Adrenal gland (tissue), 9 donors: ENCODE measurements at regions not wholly inside any gene's neighbourhood (a gene's known extent, or its start where the extent isn't known, plus 50 kb on each side); places are given as distances from the start of the nearest gene placed in this dataset.
"Not testable (repeated sequence)": the region's sequence is repeated elsewhere in the genome, so short reads cannot be mapped to it uniquely, and the experiment has no call there.

Experiments
- DNase-seq, 7 donors: peaks; one replicate each; pipeline ENCODE4 v3.0.0-alpha.2; 2019 to 2020
- H3K27ac ChIP-seq, 5 donors: fragments of 200-600 bp; sonication (generic) in 4 of 5; 1 replicate in 3 of 5; 2 replicates in 2 of 5; pipeline versions ENCODE4 v1.5.1 to v1.8.0; 2016 to 2020; ENCODE audit warnings: mild to moderate bottlenecking in 1 of 5
- H3K27me3 ChIP-seq: fragments of 200-600 bp; 2 replicates; pipeline ENCODE4 v1.8.0; 2021
- H3K36me3 ChIP-seq, 2 donors: fragments of 200-600 bp; replicated peaks in 1 of 2; 1 replicate in 1 of 2; 2 replicates in 1 of 2; pipeline versions ENCODE4 v1.5.1 to v1.8.0; 2018 to 2022
- H3K4me1 ChIP-seq, 2 donors: fragments of 200-600 bp; replicated peaks in 1 of 2; 1 replicate in 1 of 2; 2 replicates in 1 of 2; pipeline versions ENCODE4 v1.5.1 to v1.8.0; 2018 to 2021
- H3K4me3 ChIP-seq, 4 donors: fragments of 200-600 bp; sonication (generic) in 3 of 4; one replicate each; pipeline ENCODE4 v1.5.1; 2016 to 2018
- H3K9me3 ChIP-seq, 3 donors: fragments of 200-600 bp; sonication (generic) in 1 of 3; replicated peaks in 1 of 3; 1 replicate in 2 of 3; 2 replicates in 1 of 3; pipeline versions ENCODE4 v1.5.1 to v1.8.0; 2016 to 2021
- WGBS, 4 donors: extraction: QIAGEN DNeasy Blood & Tissue Kit in 2 of 4; methylation state at CpG; one replicate each; pipeline versions ENCODE4 v1.1.5 to v1.1.7; 2013 to 2017; 5-methylcytosine and 5-hydroxymethylcytosine counted together
- intact Hi-C, 2 donors: fragments of 100-400 bp; cut with DNase I; formaldehyde crosslinking; loops; one replicate each; pipeline versions ENCODE4 v1.14.1 to v1.15.0; 2022 to 2023
- donor health status: healthy with polysubstance abuse.
- donor health status: Bipolar disorder and iron deficiency.
- donor health status: DM: yes; HTN: yes; CAD: no.
- donor health status: DM: no; HTN: no; CAD: no.
- donor health status: DM: no; HTN: no; CAD: no.

DNA sequence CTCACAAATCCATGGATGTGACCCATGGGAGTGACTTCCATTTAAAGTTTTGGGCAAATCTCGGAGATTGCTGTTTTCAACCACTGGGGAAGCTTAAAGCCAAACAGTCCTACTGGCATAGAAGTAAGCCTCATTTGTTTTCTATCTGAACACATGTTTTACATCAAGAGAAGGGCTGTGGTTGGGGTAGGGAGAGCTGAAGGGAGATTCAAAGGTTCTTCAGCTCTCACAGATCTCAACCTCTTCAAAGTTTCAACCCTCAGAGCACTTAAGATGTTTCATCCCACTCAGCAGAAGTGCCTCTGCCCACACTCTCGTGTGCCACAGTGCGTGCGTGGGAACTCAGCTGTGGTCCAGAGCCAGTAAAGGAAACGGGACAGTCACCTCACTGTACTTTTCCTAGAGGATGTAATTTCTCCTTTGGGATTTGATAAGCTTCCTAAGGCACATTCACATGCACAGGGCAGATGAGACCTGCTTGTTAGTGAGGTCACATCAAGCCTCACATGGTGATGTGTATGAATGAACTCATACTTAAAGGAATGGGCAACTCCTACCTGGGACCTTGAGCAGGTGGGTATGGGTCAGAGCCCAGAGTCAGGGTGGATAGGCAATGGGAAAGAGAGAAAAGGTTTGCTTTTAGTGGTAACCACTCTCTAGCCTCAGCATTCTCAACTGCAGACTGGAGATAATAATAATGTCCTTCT lies 260.2 kb downstream of the BCL2L11 start:
- H3K9me3 ChIP-seq, H3K4me1 ChIP-seq, intact Hi-C loops, H3K27ac ChIP-seq, H3K36me3 ChIP-seq, H3K4me3 ChIP-seq, DNase-seq, H3K27me3 ChIP-seq: not testable (repeated sequence)
- WGBS, 4 donors = 83 to 86% (median 86%) methylated on average over 1 to 4 of the region's 5 CpGs; no CpG with 5 or more reads in 1 of the 4 donors

DNA sequence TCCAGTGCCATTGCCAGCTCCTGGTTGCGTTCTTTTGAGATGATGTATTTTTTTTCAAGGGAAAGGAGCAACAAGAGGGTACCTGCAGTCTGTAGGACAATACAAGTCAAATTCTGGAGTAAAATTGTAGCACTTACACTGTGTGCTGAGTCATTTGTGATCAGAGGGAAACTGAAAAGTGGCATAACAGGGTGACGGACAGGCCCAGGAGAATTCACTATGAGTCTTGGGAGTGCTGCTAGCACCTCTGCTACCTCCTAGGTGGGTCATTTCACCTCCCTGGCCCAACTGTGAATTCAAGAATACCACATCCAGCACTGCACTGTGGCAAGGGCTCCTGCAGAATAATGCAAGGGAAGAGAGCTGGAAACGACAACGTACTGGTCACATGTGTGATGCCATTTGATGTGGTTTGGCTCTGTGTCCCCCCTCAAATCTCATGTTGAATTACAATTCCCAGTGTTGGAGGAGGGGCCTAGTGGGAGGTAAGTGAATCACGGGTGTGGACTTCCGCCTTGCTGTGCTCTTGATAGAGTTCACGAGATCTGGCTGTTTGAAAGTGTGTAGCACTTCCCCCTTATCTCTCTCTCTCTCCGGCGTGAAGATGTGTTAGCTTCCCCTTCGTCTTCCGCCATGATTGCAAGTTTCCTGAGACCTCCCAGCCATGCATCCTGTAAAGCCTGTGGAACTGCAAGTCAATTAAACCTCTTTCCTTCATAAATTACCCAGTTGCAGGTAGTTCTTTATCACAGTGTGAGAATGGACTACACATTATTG lies 261.0 kb downstream of the BCL2L11 start:
- H3K9me3 ChIP-seq, H3K4me3 ChIP-seq, H3K36me3 ChIP-seq, DNase-seq, H3K27me3 ChIP-seq, H3K27ac ChIP-seq, H3K4me1 ChIP-seq, intact Hi-C loops: not testable (repeated sequence)
- 82 to 98% (median 92%) methylated on average over 7 to 9 of the region's 11 CpGs for WGBS, 4 donors

DNA sequence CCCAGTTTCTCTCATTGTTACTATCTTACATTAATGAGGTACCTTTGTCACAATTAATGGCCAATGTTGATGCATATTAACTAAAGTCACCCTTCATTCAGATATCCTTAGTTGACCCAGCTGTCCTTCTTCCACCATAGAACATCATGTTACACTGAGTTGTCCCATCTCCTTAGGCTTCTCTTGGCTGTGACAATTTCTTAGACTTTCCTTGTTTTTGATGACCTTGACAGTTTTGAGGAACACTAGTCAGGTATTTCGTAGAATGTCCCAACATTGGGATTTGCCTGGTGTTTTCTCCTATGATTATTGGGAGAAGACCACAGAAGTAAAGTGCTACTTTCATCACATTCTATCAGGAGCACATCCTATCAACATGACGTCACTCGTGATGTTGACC lies 261.8 kb downstream of the BCL2L11 start:
- intact Hi-C loops = not testable (repeated sequence)

GRCh38 chr2:111383311-111383710 lies 262.6 kb downstream of the BCL2L11 start:
- WGBS, 4 donors = 93 to 96% (median 95%) methylated on average over 10 to 11 of the region's 12 CpGs
- intact Hi-C loops, H3K9me3 ChIP-seq, H3K27me3 ChIP-seq, DNase-seq, H3K27ac ChIP-seq, H3K36me3 ChIP-seq, H3K4me3 ChIP-seq, H3K4me1 ChIP-seq: not testable (repeated sequence)

More for the DNA sequence above, 261.8 kb downstream of the BCL2L11 start:
- WGBS, 4 donors = 97 to 100% (median 100%) methylated on average over 2 to 3 of the region's 3 CpGs
- H3K27me3 ChIP-seq, H3K9me3 ChIP-seq, H3K36me3 ChIP-seq, H3K4me3 ChIP-seq, H3K4me1 ChIP-seq, H3K27ac ChIP-seq, DNase-seq: not testable (repeated sequence)

GRCh38 chr2:111385226-111385957 lies 264.7 kb downstream of the BCL2L11 start:
- H3K27ac ChIP-seq, H3K27me3 ChIP-seq, intact Hi-C loops, H3K9me3 ChIP-seq, H3K36me3 ChIP-seq, H3K4me1 ChIP-seq, H3K4me3 ChIP-seq, DNase-seq: not testable (repeated sequence)
- 91 to 97% (median 94%) methylated on average over 6 to 7 of the region's 8 CpGs for WGBS, 4 donors

DNA sequence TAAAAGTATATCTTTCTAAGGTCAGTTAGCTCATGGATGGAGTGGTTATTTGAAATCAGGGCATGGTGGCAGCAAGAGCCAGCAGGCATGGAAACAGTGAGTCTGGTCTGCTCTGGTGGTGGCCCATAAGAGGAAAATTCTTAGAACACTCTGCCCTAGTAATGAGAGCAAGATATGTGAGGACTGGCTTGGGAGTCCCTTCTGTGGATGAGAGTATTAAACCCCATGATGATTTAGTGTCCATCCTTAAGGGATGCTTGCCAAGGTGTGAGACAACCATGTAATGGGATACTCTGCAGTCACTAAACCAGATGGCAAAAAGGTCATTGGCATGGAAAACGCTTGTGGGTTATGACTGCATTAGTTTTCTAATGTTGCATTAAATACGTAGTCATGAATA lies 269.9 kb downstream of the BCL2L11 start:
- H3K36me3 ChIP-seq, H3K4me1 ChIP-seq, H3K27me3 ChIP-seq, H3K27ac ChIP-seq, intact Hi-C loops, H3K9me3 ChIP-seq, DNase-seq, H3K4me3 ChIP-seq: not testable (repeated sequence)
- 80 to 100% (median 92%) methylated on average over 1 to 2 of the region's 2 CpGs for WGBS, 4 donors

- H3K27me3 ChIP-seq, H3K4me3 ChIP-seq, H3K4me1 ChIP-seq, H3K9me3 ChIP-seq, H3K27ac ChIP-seq, intact Hi-C loops, H3K36me3 ChIP-seq: not testable (repeated sequence)
- DNase-seq = peak in 1 of 7 donors; percentile 19
- 57 to 65% (median 61%) methylated on average over 5 to 6 of the region's 10 CpGs for WGBS, 4 donors
Observed at GRCh38 chr2:111395350-111396128, 274.8 kb downstream of the BCL2L11 start.

- H3K4me3 ChIP-seq, DNase-seq, H3K27me3 ChIP-seq, H3K9me3 ChIP-seq, intact Hi-C loops, H3K36me3 ChIP-seq, H3K27ac ChIP-seq, H3K4me1 ChIP-seq: not testable (repeated sequence)
- 50 to 100% (median 78%) methylated on average over 1 to 3 of the region's 3 CpGs for WGBS, 4 donors
Observed at GRCh38 chr2:111400598-111401253, 280.0 kb downstream of the BCL2L11 start.

- H3K36me3 ChIP-seq, H3K4me3 ChIP-seq, H3K4me1 ChIP-seq, H3K9me3 ChIP-seq, H3K27me3 ChIP-seq, H3K27ac ChIP-seq, intact Hi-C loops, DNase-seq: not testable (repeated sequence)
- 90 to 98% (median 94%) methylated on average over 3 to 4 of the region's 8 CpGs for WGBS, 4 donors
Observed at GRCh38 chr2:111401270-111402140, 280.8 kb downstream of the BCL2L11 start.
